Smooth muscle cell (in vitro differentiated cells): ENCODE measurements at regions not wholly inside any gene's neighbourhood (a gene's known extent, or its start where the extent isn't known, plus 50 kb on each side); places are given as distances from the start of the nearest gene placed in this dataset.

ENCODE experiments used
- DNase-seq: peaks from one replicate; lab custom pipeline; 2025; ENCODE audit not compliant: unreplicated experiment; lab: John Stamatoyannopoulos, UW
- H2AFZ ChIP-seq: fragments of 200-600 bp; sonication (generic); 2 replicates; pipeline ENCODE4 v1.6.0; 2016; ENCODE audit warnings: antibody characterized with exemption, low read depth, mild to moderate bottlenecking
- H3F3A ChIP-seq: fragments of 200-600 bp; sonication (generic); 2 replicates; pipeline ENCODE4 v1.6.0; 2017; ENCODE audit warnings: antibody characterized with exemption, low read depth
- H3K27ac ChIP-seq: fragments of 200-600 bp; sonication (generic); 2 replicates; pipeline ENCODE4 v1.5.1; 2016; ENCODE audit warnings: low read depth, mild to moderate bottlenecking
- H3K27me3 ChIP-seq: fragments of 200-600 bp; sonication (generic); 2 replicates; pipeline ENCODE4 v1.6.1; 2016; ENCODE audit warnings: low read depth, mild to moderate bottlenecking
- H3K36me3 ChIP-seq: fragments of 200-600 bp; sonication (generic); 2 replicates; pipeline ENCODE4 v1.5.1; 2016; ENCODE audit warnings: low read depth
- H3K4me1 ChIP-seq: fragments of 200-600 bp; sonication (generic); 2 replicates; pipeline ENCODE4 v1.5.1; 2016; ENCODE audit warnings: low read depth
- H3K4me2 ChIP-seq: fragments of 200-600 bp; sonication (generic); 2 replicates; pipeline ENCODE4 v1.6.0; 2016; ENCODE audit warnings: mild to moderate bottlenecking
- H3K4me3 ChIP-seq: fragments of 200-600 bp; sonication (generic); 2 replicates; pipeline ENCODE4 v1.5.1; 2016; ENCODE audit warnings: mild to moderate bottlenecking
- H3K79me2 ChIP-seq: fragments of 200-600 bp; sonication (generic); 2 replicates; pipeline ENCODE4 v1.6.0; 2016; ENCODE audit warnings: low read depth, mild to moderate bottlenecking
- H3K9ac ChIP-seq: fragments of 200-600 bp; sonication (generic); 2 replicates; pipeline ENCODE4 v1.6.0; 2016; ENCODE audit warnings: low read depth
- H3K9me3 ChIP-seq: fragments of 200-600 bp; sonication (generic); replicated peaks from 2 replicates; pipeline ENCODE4 v1.5.1; 2016; ENCODE audit warnings: low read depth
- H4K20me1 ChIP-seq: fragments of 200-600 bp; sonication (generic); 2 replicates; pipeline ENCODE4 v1.6.0; 2016; ENCODE audit warnings: low read depth
- WGBS: methylation state at CpG from one replicate; pipeline ENCODE4 v1.1.7; 2016; ENCODE audit warnings: low lambda C conversion rate; 5-methylcytosine and 5-hydroxymethylcytosine counted together
- TF ChIP-seq, protein P1 (sequence below): fragments of 200-600 bp; sonication (generic); IDR thresholded peaks from 2 replicates; pipeline ENCODE4 v1.5.1; 2017; ENCODE audit warnings: borderline replicate concordance, mild to moderate bottlenecking, antibody characterized with exemption; ENCODE audit not compliant: insufficient read depth, poor library complexity, severe bottlenecking

DNA sequence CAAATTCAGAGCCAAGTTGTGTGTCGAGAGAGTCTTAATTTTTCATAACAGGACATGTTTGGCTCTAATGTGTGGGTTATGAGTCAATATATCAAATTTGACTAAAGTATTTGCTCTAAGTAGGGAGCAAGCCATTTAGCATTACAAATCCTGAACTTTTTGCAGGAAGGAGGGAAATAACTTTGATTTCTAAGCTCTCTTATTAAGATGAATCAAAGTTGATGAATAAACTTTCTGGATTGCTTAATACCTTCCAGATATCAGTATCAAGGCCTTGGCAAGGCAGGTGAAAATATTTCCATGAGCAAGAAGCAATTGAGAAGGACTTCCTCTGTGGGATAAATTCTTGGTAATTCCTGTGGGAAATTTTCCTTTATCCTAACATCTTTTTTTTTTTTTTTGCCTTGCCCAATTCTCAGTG is 258.8 kb downstream of the AHR start:
- TF ChIP-seq, protein P1, sequence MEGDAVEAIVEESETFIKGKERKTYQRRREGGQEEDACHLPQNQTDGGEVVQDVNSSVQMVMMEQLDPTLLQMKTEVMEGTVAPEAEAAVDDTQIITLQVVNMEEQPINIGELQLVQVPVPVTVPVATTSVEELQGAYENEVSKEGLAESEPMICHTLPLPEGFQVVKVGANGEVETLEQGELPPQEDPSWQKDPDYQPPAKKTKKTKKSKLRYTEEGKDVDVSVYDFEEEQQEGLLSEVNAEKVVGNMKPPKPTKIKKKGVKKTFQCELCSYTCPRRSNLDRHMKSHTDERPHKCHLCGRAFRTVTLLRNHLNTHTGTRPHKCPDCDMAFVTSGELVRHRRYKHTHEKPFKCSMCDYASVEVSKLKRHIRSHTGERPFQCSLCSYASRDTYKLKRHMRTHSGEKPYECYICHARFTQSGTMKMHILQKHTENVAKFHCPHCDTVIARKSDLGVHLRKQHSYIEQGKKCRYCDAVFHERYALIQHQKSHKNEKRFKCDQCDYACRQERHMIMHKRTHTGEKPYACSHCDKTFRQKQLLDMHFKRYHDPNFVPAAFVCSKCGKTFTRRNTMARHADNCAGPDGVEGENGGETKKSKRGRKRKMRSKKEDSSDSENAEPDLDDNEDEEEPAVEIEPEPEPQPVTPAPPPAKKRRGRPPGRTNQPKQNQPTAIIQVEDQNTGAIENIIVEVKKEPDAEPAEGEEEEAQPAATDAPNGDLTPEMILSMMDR, result no peak
- H3K4me1 ChIP-seq, result peaks cover 6% of the 10 kb centered on the region
- WGBS, result 73% methylated on average over 1 of the region's 1 CpG
- H3K9me3 ChIP-seq, result no peaks in the 10 kb centered on the region
- H3F3A ChIP-seq, result peaks cover 20% of the 10 kb centered on the region
- no peaks in the 10 kb centered on the region for H3K36me3 ChIP-seq
- H3K27me3 ChIP-seq, result no peaks in the 10 kb centered on the region
- H3K27ac ChIP-seq, result peak overlapping the region; percentile 96
- no peak for DNase-seq
- peak overlapping the region; percentile 63 for H3K4me2 ChIP-seq
- H3K4me3 ChIP-seq, result peak overlapping the region; percentile 30
- no peaks in the 10 kb centered on the region for H3K79me2 ChIP-seq
- H3K9ac ChIP-seq, result no peak overlapping the region
- no peaks in the 10 kb centered on the region for H4K20me1 ChIP-seq
- H2AFZ ChIP-seq, result no peak overlapping the region

DNA sequence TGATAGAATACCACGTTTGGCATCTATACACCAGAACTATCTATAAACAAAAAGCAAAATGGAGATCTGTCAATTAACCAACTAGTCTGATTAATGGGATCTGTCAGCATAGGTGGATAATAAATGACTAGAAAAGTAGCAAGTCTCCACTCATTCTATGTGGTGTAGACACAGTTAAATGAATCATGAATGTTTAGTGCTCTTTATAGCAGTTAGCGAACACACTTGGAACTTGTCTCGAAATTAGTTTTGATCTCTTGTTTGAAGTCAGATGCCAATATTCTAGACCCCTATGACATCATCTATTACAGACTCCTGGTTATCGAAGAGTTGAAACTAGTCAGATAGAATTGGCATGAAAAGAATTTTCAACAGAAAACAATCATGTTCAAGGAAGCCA is 259.7 kb downstream of the AHR start:
- Histone ChIP-seq H3K4me1 (peaks cover 6% of the 10 kb centered on the region), H4K20me1 (no peaks in the 10 kb centered on the region), H3F3A (peaks cover 20% of the 10 kb centered on the region), H3K4me2 (peak overlapping the region; percentile 63), H2AFZ (no peak overlapping the region), H3K9ac (peak overlapping the region; percentile 53), H3K79me2 (no peaks in the 10 kb centered on the region), H3K4me3 (peak overlapping the region; percentile 36), H3K36me3 (no peaks in the 10 kb centered on the region), H3K27me3 (no peaks in the 10 kb centered on the region), H3K9me3 (no peaks in the 10 kb centered on the region), H3K27ac (peak overlapping the region; percentile 96)
- TF ChIP-seq, protein P1, result no peak
- DNase-seq, result no peak
- WGBS, result 40% methylated on average over 4 of the region's 4 CpGs

DNA sequence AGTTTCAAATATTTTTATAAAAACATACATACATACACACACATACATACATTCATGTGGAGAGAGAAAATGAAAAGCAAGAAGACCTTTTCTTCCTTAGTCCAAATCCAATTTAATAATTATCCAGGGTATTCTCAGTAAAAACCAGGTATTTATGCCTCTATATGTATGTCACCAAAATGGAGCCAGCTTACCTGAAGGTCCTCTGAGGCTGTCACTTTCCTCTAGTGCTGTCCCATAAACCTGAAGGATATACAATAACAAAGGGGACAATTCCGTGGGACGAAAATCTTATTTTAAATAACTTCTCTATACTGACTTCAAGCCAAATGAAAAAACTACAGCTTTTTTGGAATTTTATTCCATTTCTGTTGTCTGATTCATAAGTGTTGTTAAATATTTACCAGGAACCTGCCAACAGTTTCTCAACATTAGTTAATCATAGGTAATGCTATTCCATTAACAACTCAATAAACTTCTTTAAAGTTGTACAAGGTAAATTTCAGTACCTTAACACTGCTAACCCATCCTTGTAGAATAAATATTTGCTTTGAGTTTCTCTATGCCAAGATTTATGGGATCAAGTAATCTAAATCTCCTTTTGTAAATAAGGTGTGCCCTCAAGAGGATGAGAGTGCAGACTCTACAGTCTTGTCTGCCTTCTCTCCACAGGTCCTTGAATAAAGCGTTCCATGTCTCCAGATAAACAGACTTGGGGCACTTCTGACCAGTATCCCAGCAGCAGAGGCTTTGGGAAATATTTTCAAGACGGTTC is 260.3 kb downstream of the AHR start:
- peak overlapping the region; percentile 36 for H3K4me3 ChIP-seq
- peaks cover 23% of the 10 kb centered on the region for H3F3A ChIP-seq
- peaks cover 6% of the 10 kb centered on the region for H3K4me1 ChIP-seq
- H3K4me2 ChIP-seq, result peak overlapping the region; percentile 63
- no peak overlapping the region for H2AFZ ChIP-seq
- TF ChIP-seq, protein P1, result no peak
- no peaks in the 10 kb centered on the region for H3K9me3 ChIP-seq
- H3K9ac ChIP-seq, result peak overlapping the region; percentile 53
- no peaks in the 10 kb centered on the region for H3K27me3 ChIP-seq
- H4K20me1 ChIP-seq, result no peaks in the 10 kb centered on the region
- DNase-seq, result no peak
- peak overlapping the region; percentile 96 for H3K27ac ChIP-seq
- WGBS, result 56% methylated on average over 4 of the region's 4 CpGs
- no peaks in the 10 kb centered on the region for H3K79me2 ChIP-seq
- no peaks in the 10 kb centered on the region for H3K36me3 ChIP-seq

DNA sequence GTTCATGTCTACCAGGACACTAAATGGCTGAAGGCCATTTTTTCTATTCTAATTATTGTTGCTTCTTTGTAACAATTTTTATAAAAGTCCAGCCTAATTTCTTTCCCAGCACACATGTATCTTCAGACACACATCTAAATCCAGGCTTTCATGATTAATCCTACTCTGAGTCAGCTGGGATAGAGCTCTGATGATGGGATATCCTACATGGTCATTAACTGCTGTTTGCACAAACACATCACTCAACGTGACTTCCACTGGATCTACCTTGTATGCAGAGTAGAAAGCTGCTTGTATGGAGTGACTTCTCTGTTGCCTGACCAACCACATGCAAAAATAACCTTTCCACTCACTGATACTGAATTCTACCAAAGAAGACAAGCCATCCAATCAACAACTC is 260.9 kb downstream of the AHR start:
- peaks cover 29% of the 10 kb centered on the region for H3F3A ChIP-seq
- DNase-seq, result no peak
- H3K27ac ChIP-seq, result peak overlapping the region; percentile 96
- no peak overlapping the region for H2AFZ ChIP-seq
- no peaks in the 10 kb centered on the region for H3K79me2 ChIP-seq
- peaks cover 6% of the 10 kb centered on the region for H3K4me1 ChIP-seq
- no peaks in the 10 kb centered on the region for H3K36me3 ChIP-seq
- no peaks in the 10 kb centered on the region for H4K20me1 ChIP-seq
- H3K9me3 ChIP-seq, result no peaks in the 10 kb centered on the region
- peak overlapping the region; percentile 53 for H3K9ac ChIP-seq
- no peaks in the 10 kb centered on the region for H3K27me3 ChIP-seq
- peak overlapping the region; percentile 63 for H3K4me2 ChIP-seq
- TF ChIP-seq, protein P1, result no peak
- H3K4me3 ChIP-seq, result peak overlapping the region; percentile 36
- WGBS, result 8% methylated on average over 1 of the region's 1 CpG
